Epithelial cell of prostate (primary cell): ENCODE measurements at regions not wholly inside any gene's neighbourhood (a gene's known extent, or its start where the extent isn't known, plus 50 kb on each side); places are given as distances from the start of the nearest gene placed in this dataset.

Experiments
- DNase-seq: peaks from one replicate; pipeline ENCODE4 v3.0.0-alpha.2; 2011; ENCODE audit warnings: low read depth, low spot score
- H3K27ac ChIP-seq: fragments of 450-650 bp; 2 replicates; pipeline ENCODE4 v1.5.1; 2017; ENCODE audit warnings: mild to moderate bottlenecking

GRCh38 chr3:46116996-46117395 lies 89.7 kb upstream of the XCR1 start:
- H3K27ac ChIP-seq = no peak overlapping the region
- no peak for DNase-seq

GRCh38 chr3:46114323-46114988 lies 87.2 kb upstream of the XCR1 start:
- DNase-seq = no peak
- H3K27ac ChIP-seq = peak overlapping the region; percentile 79

GRCh38 chr3:46113608-46114007 lies 86.3 kb upstream of the XCR1 start:
- no peak for DNase-seq

GRCh38 chr3:46112984-46113383 lies 85.7 kb upstream of the XCR1 start:
- DNase-seq = no peak
- peak overlapping the region; percentile 79 for H3K27ac ChIP-seq

More at GRCh38 chr3:46113608-46114007, 86.3 kb upstream of the XCR1 start:
- H3K27ac ChIP-seq = peak overlapping the region; percentile 79

GRCh38 chr3:46112296-46112695 lies 85.0 kb upstream of the XCR1 start:
- no peak for DNase-seq
- no peak overlapping the region for H3K27ac ChIP-seq

- DNase-seq = no peak
- no peak overlapping the region for H3K27ac ChIP-seq
Measured at GRCh38 chr3:46110701-46111493, 83.6 kb upstream of the XCR1 start.

GRCh38 chr3:46107682-46108081 lies 80.4 kb upstream of the XCR1 start:
- DNase-seq = no peak
- no peak overlapping the region for H3K27ac ChIP-seq

GRCh38 chr3:46105306-46105919 lies 78.1 kb upstream of the XCR1 start:
- H3K27ac ChIP-seq = no peak overlapping the region
- DNase-seq = no peak

GRCh38 chr3:46104706-46105105 lies 77.4 kb upstream of the XCR1 start:
- DNase-seq = no peak
- H3K27ac ChIP-seq = no peak overlapping the region

GRCh38 chr3:46102780-46103130 lies 75.5 kb upstream of the XCR1 start:
- H3K27ac ChIP-seq = no peak overlapping the region
- no peak for DNase-seq

GRCh38 chr3:46102059-46102779 lies 74.9 kb upstream of the XCR1 start:
- no peak overlapping the region for H3K27ac ChIP-seq

GRCh38 chr3:46100812-46101211 lies 73.5 kb upstream of the XCR1 start:
- no peak for DNase-seq
- H3K27ac ChIP-seq = no peak overlapping the region

More at GRCh38 chr3:46102059-46102779, 74.9 kb upstream of the XCR1 start:
- DNase-seq = no peak

GRCh38 chr3:46098319-46098761 lies 71.1 kb upstream of the XCR1 start:
- DNase-seq = no peak
- no peak overlapping the region for H3K27ac ChIP-seq

GRCh38 chr3:46097691-46098241 lies 70.5 kb upstream of the XCR1 start:
- no peak overlapping the region for H3K27ac ChIP-seq
- DNase-seq = no peak

GRCh38 chr3:46096781-46097180 lies 69.5 kb upstream of the XCR1 start:
- no peak for DNase-seq
- no peak overlapping the region for H3K27ac ChIP-seq

GRCh38 chr3:46096336-46096735 lies 69.1 kb upstream of the XCR1 start:
- no peak overlapping the region for H3K27ac ChIP-seq
- DNase-seq = no peak

- no peak overlapping the region for H3K27ac ChIP-seq
Measured at GRCh38 chr3:46095307-46095706, 68.0 kb upstream of the XCR1 start.

GRCh38 chr3:46094506-46094905 lies 67.2 kb upstream of the XCR1 start:
- no peak overlapping the region for H3K27ac ChIP-seq

More at GRCh38 chr3:46095307-46095706, 68.0 kb upstream of the XCR1 start:
- no peak for DNase-seq

GRCh38 chr3:46093966-46094365 lies 66.7 kb upstream of the XCR1 start:
- no peak for DNase-seq
- no peak overlapping the region for H3K27ac ChIP-seq

More at GRCh38 chr3:46094506-46094905, 67.2 kb upstream of the XCR1 start:
- no peak for DNase-seq

- H3K27ac ChIP-seq = no peak overlapping the region
Measured at GRCh38 chr3:46093327-46093942, 66.2 kb upstream of the XCR1 start.

More at GRCh38 chr3:46093327-46093942, 66.2 kb upstream of the XCR1 start:
- no peak for DNase-seq
